ENCODE measurements at regions not wholly inside any gene's neighbourhood (a gene's known extent, or its start where the extent isn't known, plus 50 kb on each side); places are given as distances from the start of the nearest gene placed in this dataset.

GRCh38 chr1:8241417-8242014 is 76.4 kb upstream of the SLC45A1 start (continued):
- no peak for TF ChIP-seq HNRNPH1 (optimal IDR thresholded peaks at IDR 0.05; ENCODE audit: low read depth, low read length)
- TF ChIP-seq FOSL2 (CRISPR knock-in tag; IDR thresholded peaks at IDR 0.05) = peak; percentile 44; the same call in 1 of the 2 replicates
- TF ChIP-seq REPIN1 (CRISPR knock-in tag; IDR thresholded peaks at IDR 0.05; ENCODE audit: borderline replicate concordance, low read depth) = no peak
- no peak; the same call in 1 of the 2 replicates for TF ChIP-seq ZNF232 (CRISPR knock-in tag; IDR thresholded peaks at IDR 0.05; ENCODE audit: borderline replicate concordance)
- TF ChIP-seq ZSCAN22 (CRISPR knock-in tag; IDR thresholded peaks at IDR 0.05) = no peak
- TF ChIP-seq ZNF251 (CRISPR knock-in tag; IDR thresholded peaks at IDR 0.05) = no peak
- no peak for TF ChIP-seq WIZ (CRISPR knock-in tag; IDR thresholded peaks at IDR 0.05)
- TF ChIP-seq ZNF550 (CRISPR knock-in tag; IDR thresholded peaks at IDR 0.05; ENCODE audit: borderline replicate concordance) = no peak
- TF ChIP-seq HNF4A (CRISPR knock-in tag; IDR thresholded peaks at IDR 0.05) = peak; percentile 91
- no peak; the same call in 1 of the 2 replicates for TF ChIP-seq ZNF510 (CRISPR knock-in tag; IDR thresholded peaks at IDR 0.05; ENCODE audit: low read depth)
- no peak for TF ChIP-seq NFIC (IDR thresholded peaks at IDR 0.05; ENCODE audit: low read length)
- TF ChIP-seq ZNF280D (CRISPR knock-in tag; IDR thresholded peaks at IDR 0.05) = no peak
- TF ChIP-seq ZNF44 (CRISPR knock-in tag; IDR thresholded peaks at IDR 0.05) = no peak
- no peak for TF ChIP-seq RORA (CRISPR knock-in tag; IDR thresholded peaks at IDR 0.05)
- no peak for TF ChIP-seq ZNF720 (CRISPR knock-in tag; IDR thresholded peaks at IDR 0.05)
- no peak for TF ChIP-seq ZBTB14 (CRISPR knock-in tag; IDR thresholded peaks at IDR 0.05)
- TF ChIP-seq ATF4 (CRISPR knock-in tag; IDR thresholded peaks at IDR 0.05) = no peak
- no peak for TF ChIP-seq ZMAT3 (CRISPR knock-in tag; conservative IDR thresholded peaks at IDR 0.05)
- no peak; the same call in 1 of the 2 replicates for TF ChIP-seq ZNF770 (CRISPR knock-in tag; IDR thresholded peaks at IDR 0.05)
- TF ChIP-seq ZNF383 (CRISPR knock-in tag; IDR thresholded peaks at IDR 0.05; ENCODE audit: borderline replicate concordance) = 0 out of 2 replicates have a peak, but pooled peaks have one; percentile 25
- no peak for TF ChIP-seq ZNF263 (CRISPR knock-in tag; IDR thresholded peaks at IDR 0.05)
- no peak for TF ChIP-seq AHR (CRISPR knock-in tag; IDR thresholded peaks at IDR 0.05)
- TF ChIP-seq FOXO1 (CRISPR knock-in tag; IDR thresholded peaks at IDR 0.05) = peak; percentile 58; the same call in 1 of the 2 replicates
- TF ChIP-seq SMAD3 (CRISPR knock-in tag; IDR thresholded peaks at IDR 0.05) = peak; percentile 52; the same call in 1 of the 2 replicates
- no peak; the same call in 1 of the 2 replicates for TF ChIP-seq ZNF317 (CRISPR knock-in tag; IDR thresholded peaks at IDR 0.05)
